OCI-LY1 (cell line): ENCODE measurements at regions not wholly inside any gene's neighbourhood (a gene's known extent, or its start where the extent isn't known, plus 50 kb on each side); places are given as distances from the start of the nearest gene placed in this dataset.

ENCODE experiments used
- H2AFZ ChIP-seq: fragments of 200-600 bp; sonication (generic), shearing (Covaris generic); 2 replicates; pipeline ENCODE4 v1.6.0; 2014; ENCODE audit warnings: antibody characterized with exemption, mild to moderate bottlenecking, low read length
- H3F3A ChIP-seq: fragments of 200-600 bp; sonication (generic), shearing (Covaris generic); 2 replicates; pipeline ENCODE4 v1.6.0; 2014; ENCODE audit warnings: mild to moderate bottlenecking, antibody characterized with exemption, low read length, moderate library complexity; ENCODE audit not compliant: insufficient read depth
- H3K27ac ChIP-seq: fragments of 200-600 bp; sonication (generic); 2 replicates; pipeline ENCODE4 v1.5.1; 2014; ENCODE audit warnings: low read length, mixed run types, mild to moderate bottlenecking, low read depth; ENCODE audit not compliant: poor library complexity, severe bottlenecking
- H3K27me3 ChIP-seq: fragments of 200-600 bp; sonication (generic); 2 replicates; pipeline ENCODE4 v1.6.0; 2014; ENCODE audit warnings: antibody characterized with exemption, mild to moderate bottlenecking, low read length, moderate library complexity; ENCODE audit not compliant: insufficient read depth
- H3K36me3 ChIP-seq: fragments of 200-600 bp; sonication (generic); 2 replicates; pipeline ENCODE4 v1.6.1; 2014; ENCODE audit warnings: mild to moderate bottlenecking, antibody characterized with exemption, low read length, moderate library complexity, mixed read lengths; ENCODE audit not compliant: insufficient read depth
- H3K4me1 ChIP-seq: fragments of 200-600 bp; sonication (generic); 2 replicates; pipeline ENCODE4 v1.5.1; 2014; ENCODE audit warnings: mild to moderate bottlenecking, low read length, moderate library complexity; ENCODE audit not compliant: insufficient read depth, severe bottlenecking
- H3K4me2 ChIP-seq: fragments of 200-600 bp; sonication (generic), shearing (Covaris generic); 2 replicates; pipeline ENCODE4 v1.6.1; 2014; ENCODE audit warnings: low read length
- H3K4me3 ChIP-seq: fragments of 200-600 bp; sonication (generic); 2 replicates; pipeline ENCODE4 v1.5.1; 2014; ENCODE audit warnings: low read length, low read depth, mild to moderate bottlenecking, mixed read lengths; ENCODE audit not compliant: poor library complexity, severe bottlenecking
- H3K79me2 ChIP-seq: fragments of 200-600 bp; shearing (Covaris generic); 2 replicates; pipeline ENCODE4 v1.6.1; 2016; ENCODE audit warnings: mixed run types, low read length, mixed read lengths; ENCODE audit not compliant: insufficient read depth
- H3K9ac ChIP-seq: fragments of 200-600 bp; sonication (generic), shearing (Covaris generic); 2 replicates; pipeline ENCODE4 v1.6.1; 2014; ENCODE audit warnings: mild to moderate bottlenecking, low read length, mixed read lengths
- H3K9me2 ChIP-seq: fragments of 200-600 bp; sonication (generic), shearing (Covaris generic); 2 replicates; pipeline ENCODE4 v1.6.1; 2014; ENCODE audit warnings: low read depth, mild to moderate bottlenecking, low read length, mixed read lengths
- H3K9me3 ChIP-seq: fragments of 200-600 bp; shearing (Covaris generic); 2 replicates; pipeline ENCODE4 v1.6.1; 2014; ENCODE audit warnings: low read length, mixed read lengths
- H4K20me1 ChIP-seq: fragments of 200-600 bp; sonication (generic), shearing (Covaris generic); 2 replicates; pipeline ENCODE4 v1.6.0; 2016; ENCODE audit warnings: mild to moderate bottlenecking, low read length; ENCODE audit not compliant: insufficient read depth
- CTCF ChIP-seq: fragments of 200-600 bp; sonication (generic), shearing (Covaris generic); IDR thresholded peaks from 2 replicates; pipeline ENCODE4 v1.5.1; 2017; ENCODE audit warnings: mild to moderate bottlenecking, antibody characterized with exemption, low read length, moderate library complexity, mixed read lengths
- EZH2 ChIP-seq: fragments of 200-600 bp; sonication (generic), shearing (Covaris generic); IDR thresholded peaks from 2 replicates; pipeline ENCODE4 v1.8.0; 2017; ENCODE audit warnings: borderline replicate concordance, mixed run types, mild to moderate bottlenecking, antibody characterized with exemption, low read length, moderate library complexity, mixed read lengths

- no peak overlapping the region for H3K9ac ChIP-seq
- H3K27me3 ChIP-seq: no peaks in the 10 kb centered on the region
- H3K4me1 ChIP-seq: no peaks in the 10 kb centered on the region
- H3K4me2 ChIP-seq: no peak overlapping the region
- no peaks in the 10 kb centered on the region for H4K20me1 ChIP-seq
- H3K27ac ChIP-seq: no peak overlapping the region
- no peak overlapping the region for H3K4me3 ChIP-seq
- no peak overlapping the region for H2AFZ ChIP-seq
- no peaks in the 10 kb centered on the region for H3K36me3 ChIP-seq
- no peaks in the 10 kb centered on the region for H3F3A ChIP-seq
- no peaks in the 10 kb centered on the region for H3K9me3 ChIP-seq
- H3K79me2 ChIP-seq: no peaks in the 10 kb centered on the region
- H3K9me2 ChIP-seq: no peaks in the 10 kb centered on the region
- TF ChIP-seq CTCF (no peak), EZH2 (no peak)
Observed at GRCh38 chr18:65021021-65021420, 729.8 kb upstream of the CDH7 start.

- Histone ChIP-seq H3K27me3 (no peaks in the 10 kb centered on the region), H3K9me2 (no peaks in the 10 kb centered on the region), H2AFZ (no peak overlapping the region), H3K4me2 (no peak overlapping the region), H3K4me3 (no peak overlapping the region), H3K4me1 (no peaks in the 10 kb centered on the region), H3K27ac (no peak overlapping the region), H3F3A (no peaks in the 10 kb centered on the region), H3K79me2 (no peaks in the 10 kb centered on the region), H3K9me3 (no peaks in the 10 kb centered on the region), H4K20me1 (no peaks in the 10 kb centered on the region), H3K36me3 (no peaks in the 10 kb centered on the region), H3K9ac (no peak overlapping the region)
- no peak for TF ChIP-seq CTCF
- no peak for TF ChIP-seq EZH2
Observed at GRCh38 chr18:65018184-65018583, 732.6 kb upstream of the CDH7 start.

- Histone ChIP-seq H4K20me1 (no peaks in the 10 kb centered on the region), H3K36me3 (no peaks in the 10 kb centered on the region), H3K9ac (no peak overlapping the region), H3K4me2 (no peak overlapping the region), H3K9me2 (no peaks in the 10 kb centered on the region), H3K27me3 (no peaks in the 10 kb centered on the region), H3K4me1 (no peaks in the 10 kb centered on the region), H3K79me2 (no peaks in the 10 kb centered on the region), H3K9me3 (no peaks in the 10 kb centered on the region), H2AFZ (no peak overlapping the region), H3F3A (no peaks in the 10 kb centered on the region), H3K4me3 (no peak overlapping the region), H3K27ac (no peak overlapping the region)
- no peak for TF ChIP-seq CTCF
- no peak for TF ChIP-seq EZH2
Observed at GRCh38 chr18:65017372-65017760, 733.4 kb upstream of the CDH7 start.
